ENCODE measurements at regions not wholly inside any gene's neighbourhood (a gene's known extent, or its start where the extent isn't known, plus 50 kb on each side); places are given as distances from the start of the nearest gene placed in this dataset.
"Not testable (repeated sequence)": the region's sequence is repeated elsewhere in the genome, so short reads cannot be mapped to it uniquely, and the experiment has no call there.

DNA sequence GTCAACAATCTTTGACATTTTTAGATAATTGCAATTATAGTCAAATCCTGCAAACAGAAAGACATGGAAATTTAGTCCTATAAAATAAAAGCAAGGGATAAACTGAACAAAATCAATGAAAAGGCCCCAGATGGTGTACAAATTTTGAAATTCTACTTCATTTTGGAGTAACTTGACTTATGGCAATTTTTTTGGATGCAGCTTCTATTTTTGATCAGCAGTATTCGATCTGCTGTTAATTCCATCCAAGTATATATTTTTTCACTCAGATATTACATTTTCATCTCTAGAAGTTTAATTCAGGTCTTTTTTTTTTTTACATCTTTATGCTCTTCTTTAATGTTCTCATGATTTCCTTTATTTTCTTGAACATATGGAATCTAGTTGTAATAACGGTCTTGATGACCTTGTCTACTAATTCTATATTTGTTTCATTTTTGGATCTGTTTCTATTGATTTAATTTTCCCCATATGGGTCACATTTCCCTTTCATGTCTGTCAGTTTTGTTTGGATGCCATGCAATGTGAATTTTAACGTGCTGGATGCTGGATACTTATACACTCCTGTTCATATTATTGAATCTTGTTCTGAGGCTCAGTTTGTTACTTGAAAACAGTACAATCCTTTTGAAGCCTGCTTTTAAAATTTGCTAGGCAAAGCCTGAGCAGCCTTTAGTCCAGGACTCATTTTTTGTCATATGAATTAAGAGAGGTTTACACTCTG, 164.3 kb upstream of the FAM3C start:
- no peak for DNase-seq

- no peak for DNase-seq
Observed at GRCh38 chr7:121558288-121558687, 162.2 kb upstream of the FAM3C start.

DNA sequence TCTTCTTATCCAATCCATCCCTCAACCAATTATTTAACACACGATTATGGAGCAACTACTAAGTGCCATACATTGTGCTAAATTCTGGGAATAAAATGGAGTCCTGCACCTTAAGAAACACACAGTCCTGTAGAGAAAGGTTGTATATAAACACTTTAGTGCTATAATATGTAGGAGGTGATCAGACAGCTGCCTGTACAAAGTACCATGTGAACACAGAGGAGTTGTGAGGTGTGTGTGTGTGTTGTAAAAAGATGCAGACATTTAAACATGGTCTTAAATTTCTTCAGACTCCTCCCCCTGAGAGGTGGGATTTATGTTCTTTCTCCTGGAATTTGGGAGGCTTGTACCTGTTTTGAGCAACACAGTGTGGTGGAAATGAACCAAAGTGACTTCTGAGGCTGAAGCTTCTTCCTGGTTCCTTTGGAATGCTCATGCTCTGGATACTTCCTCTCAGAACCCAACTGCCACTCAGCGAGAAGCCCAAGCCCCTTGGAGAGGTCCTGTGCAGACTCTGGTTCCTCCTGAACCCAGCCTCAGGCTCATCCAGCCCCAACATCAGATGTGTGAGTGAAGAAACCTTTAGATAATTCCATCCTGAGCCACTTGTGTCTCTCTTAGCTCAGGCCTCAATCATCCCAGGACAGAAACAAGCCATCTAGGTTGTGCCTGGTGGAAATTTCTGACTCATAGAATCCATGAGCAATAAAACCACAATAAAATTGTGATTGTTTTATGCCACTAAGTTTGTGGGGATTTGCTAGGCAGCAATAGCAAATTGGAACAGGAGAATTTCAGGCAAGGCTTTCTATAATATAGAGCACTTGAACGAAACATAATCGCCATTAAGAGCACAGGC, 161.2 kb upstream of the FAM3C start:
- no peak for DNase-seq

GRCh38 chr7:121555558-121555957, 159.4 kb upstream of the FAM3C start:
- no peak for DNase-seq

- DNase-seq = peak; percentile 80 to 83
Observed at GRCh38 chr7:121547544-121548092, 151.5 kb upstream of the FAM3C start.

DNA sequence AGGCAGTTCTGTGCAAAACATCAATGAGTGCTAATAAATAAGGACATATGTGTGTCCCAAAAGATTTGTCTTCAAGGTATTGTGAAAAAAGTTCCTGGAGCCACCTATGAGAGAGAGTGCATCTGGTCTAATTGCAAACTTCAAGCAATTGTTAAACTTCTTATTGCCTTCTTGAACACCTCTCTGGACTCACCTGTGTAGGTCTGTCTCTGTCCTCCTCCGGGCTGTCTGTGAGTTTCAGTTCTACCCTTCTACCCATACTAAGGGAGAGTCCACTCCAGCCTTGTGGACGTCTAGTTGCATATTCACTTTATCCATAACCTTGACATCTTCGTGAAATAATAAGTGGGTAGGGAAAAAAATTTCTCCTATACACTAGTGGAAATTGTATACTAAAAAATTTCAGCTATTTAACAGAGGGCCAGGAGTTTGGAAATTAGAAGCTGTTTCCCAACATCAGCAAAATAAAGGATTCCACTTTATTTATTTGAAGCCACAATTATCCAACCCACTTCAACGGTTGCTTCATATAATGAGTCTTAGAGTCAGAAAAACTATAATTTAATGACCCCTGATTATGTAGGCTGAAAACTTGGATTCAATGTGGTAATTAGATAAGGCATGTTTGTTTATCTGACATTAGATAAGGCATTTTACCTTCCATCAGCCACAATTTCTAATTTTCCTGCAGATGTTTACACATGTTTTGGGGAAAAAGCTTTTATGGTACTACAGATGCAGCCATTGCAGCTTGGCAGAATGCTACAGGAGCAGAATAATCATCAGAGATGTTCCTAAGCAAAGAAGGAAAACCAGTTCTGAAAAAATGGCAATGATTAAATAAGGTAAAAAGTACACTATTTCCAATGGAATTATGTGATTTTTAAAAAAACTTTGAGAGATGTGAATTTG, 150.8 kb upstream of the FAM3C start:
- DNase-seq = no peak

DNA sequence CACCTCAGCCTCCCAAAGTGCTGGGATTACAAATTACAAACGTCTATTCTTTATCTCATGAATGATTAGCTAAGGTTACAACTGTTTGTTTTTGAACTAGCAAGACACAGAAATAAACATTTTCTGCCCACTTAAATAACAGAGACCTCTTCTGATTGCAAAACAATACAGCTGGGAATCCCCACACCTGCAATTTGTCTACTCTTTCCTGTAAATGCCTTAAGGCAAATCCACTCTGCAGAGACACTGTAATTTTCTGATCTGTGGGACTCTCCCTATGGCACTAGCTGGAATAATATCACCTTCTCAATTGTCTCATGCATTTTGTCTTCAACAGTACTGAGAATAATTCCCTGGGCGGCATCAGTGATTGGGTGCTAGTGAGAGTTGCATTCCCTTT, 149.3 kb upstream of the FAM3C start:
- DNase-seq = no peak

DNA sequence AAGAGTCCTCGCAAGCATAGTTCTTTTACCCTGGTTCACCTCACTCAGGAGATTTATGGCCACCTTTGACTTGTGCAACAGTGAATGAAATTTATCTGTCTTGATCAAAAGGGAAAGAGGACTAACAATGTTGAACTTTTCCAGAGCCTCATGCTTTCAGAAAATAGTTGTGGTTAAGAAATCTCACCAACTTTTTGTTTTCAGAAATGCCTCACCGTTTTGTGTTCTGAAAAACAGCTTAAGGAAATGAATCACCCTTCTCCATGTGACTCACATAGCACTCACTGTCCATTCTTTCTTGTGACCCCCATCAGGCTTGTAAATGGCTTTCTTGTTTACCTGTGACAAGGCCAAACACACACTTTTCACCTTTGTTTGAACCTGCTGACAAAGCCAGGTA, 148.6 kb upstream of the FAM3C start:
- DNase-seq = no peak

- DNase-seq = no peak
Observed at GRCh38 chr7:121544238-121544637, 148.1 kb upstream of the FAM3C start.

DNA sequence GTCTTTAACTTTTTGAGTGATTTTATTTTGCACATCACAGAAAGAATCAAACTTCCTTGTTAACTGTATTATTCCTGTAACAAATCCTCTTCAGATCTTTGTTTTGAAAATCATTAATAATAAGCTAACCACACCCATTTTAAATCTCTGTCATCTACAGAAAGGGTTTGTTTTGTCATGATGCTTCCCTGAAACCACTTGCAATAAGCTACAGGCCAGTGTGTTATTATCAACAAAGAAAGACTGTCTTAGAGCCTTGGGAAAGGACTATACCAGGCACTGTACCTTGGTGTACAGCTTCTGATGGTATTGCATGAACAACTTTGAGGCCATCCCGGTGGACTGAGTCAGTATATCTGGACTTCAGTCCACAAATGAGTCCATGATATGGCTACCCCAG, 145.3 kb upstream of the FAM3C start:
- no peak for DNase-seq

DNA sequence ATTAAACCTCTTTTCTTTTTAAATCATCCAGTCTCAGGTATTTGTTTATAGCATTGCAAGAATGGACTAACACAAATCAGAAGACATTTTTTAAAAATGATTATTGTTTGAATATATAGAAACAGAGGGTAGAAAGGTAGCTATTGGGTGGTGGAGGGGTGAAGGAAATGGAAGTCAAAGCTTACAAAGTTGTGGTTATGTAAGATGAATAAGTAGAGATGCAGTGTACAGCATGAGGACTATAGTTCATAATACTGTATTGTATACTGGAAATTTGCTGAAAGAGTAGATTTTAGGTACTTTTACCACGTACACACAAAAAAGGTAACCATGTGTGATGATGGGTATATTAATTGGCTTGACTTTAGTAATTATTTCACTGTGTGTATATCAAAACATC, 144.0 kb upstream of the FAM3C start:
- DNase-seq = no peak

DNA sequence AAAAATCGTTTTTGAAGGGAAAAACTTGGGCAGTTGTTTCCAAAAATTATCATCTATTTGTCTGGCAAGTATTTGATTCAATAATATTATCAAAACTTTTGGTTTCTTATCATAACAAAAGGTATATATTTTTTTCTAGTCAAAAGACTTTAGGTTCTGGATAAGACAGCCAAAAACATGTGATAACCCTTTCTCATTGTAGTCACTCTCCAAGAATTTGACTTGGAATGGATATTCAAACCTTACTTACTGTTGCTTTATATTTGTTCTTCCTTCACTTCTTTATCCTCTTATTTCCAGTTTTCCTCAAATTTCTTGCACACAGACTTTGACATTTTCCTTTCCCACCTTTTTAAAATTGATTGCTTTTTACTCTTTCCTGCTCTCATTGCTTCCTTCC, 140.9 kb upstream of the FAM3C start:
- DNase-seq = no peak

DNA sequence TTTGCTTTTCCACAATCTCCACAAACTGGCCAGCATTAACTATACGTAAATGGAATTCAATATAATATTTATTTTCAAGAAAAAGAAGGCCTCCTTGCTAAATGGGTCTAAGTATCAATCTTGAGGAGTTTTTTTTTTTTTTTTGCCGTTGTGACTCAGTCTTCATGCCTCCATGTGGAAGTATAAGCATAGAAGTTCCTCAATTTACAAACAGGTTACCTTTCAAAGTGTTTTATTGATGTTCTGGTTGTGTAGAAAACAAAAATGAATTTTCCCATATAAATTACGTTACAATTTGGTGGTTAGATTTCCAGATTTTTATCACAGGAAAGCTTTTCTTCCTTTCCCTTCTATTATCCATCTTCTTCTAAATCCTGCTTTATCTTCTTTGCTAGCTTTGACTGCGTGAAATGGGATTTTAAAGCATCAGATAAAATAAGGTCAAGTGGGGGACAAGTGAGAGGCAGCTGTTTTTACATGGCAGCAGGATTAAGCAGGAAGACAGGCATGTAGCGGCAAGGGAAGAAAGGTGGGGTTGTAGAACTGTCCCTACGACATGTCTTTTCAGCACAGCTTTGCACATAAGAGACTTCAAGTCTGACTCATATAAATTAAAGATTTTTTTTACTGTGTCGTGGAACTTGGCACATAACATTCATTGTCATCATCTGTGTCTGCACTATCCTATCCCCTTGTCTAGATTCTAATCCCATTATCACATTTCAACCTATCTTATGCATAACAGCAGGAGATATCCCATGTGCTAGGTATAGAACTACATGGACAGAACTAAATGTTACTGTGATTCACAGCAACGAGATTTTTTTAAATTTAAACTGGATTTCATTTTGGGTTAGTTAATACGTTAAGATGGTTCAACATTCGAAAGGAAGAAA, 135.3 kb upstream of the FAM3C start:
- DNase-seq = no peak

GRCh38 chr7:121530227-121531174, 134.4 kb upstream of the FAM3C start:
- no peak for DNase-seq

DNA sequence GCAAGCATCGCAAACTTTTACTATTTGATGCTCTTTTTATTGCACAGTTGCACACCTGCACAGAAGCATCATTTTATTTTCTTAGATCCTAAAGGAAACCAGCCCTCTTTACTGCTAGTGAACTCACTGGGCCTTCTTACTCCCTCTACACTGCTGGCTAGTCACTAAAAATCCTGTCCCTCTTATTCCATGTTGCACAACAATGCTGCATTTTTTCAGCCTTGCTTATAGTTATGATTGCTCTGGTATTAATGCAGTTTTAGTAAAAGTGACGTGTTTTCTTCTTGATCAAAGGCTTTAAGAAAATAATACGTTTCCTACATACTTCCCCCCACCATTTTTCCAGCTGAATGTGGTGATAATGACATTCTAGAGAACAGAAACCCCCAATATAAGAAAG, 132.9 kb upstream of the FAM3C start:
- no peak for DNase-seq

- not testable (repeated sequence) for DNase-seq
Observed at GRCh38 chr7:121526210-121526609, 130.1 kb upstream of the FAM3C start.

DNA sequence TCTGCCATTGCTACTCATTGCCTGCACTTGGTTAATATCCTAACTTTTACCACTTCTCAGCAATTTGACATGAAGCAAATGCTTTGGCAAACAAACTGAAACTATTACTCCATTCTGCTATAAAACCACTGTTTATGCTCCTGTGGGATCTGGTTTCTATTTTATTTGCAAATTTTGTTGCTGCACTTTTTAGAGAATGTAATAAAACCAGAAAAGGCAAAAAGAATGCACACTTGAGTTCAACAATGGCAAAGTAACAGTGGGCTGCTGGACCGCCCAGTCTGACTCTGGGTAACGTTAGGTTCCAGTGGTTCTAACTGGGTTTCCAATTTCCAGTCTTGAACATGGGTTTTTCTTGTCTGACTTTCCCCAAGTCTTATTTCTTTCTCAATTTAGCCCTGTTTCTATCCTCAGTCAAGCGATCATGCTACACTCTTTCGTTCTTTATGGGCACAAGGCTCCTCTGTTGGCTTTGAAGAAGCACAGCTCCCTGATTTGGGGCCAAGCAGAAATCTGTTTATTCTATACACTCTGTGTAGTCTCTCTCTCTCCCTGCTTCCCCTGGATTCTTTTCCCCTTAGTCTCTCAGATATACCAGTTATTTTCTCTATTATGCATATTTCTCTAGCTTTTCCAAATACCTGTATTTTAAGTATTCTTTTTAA, 129.2 kb upstream of the FAM3C start:
- no peak for DNase-seq

DNA sequence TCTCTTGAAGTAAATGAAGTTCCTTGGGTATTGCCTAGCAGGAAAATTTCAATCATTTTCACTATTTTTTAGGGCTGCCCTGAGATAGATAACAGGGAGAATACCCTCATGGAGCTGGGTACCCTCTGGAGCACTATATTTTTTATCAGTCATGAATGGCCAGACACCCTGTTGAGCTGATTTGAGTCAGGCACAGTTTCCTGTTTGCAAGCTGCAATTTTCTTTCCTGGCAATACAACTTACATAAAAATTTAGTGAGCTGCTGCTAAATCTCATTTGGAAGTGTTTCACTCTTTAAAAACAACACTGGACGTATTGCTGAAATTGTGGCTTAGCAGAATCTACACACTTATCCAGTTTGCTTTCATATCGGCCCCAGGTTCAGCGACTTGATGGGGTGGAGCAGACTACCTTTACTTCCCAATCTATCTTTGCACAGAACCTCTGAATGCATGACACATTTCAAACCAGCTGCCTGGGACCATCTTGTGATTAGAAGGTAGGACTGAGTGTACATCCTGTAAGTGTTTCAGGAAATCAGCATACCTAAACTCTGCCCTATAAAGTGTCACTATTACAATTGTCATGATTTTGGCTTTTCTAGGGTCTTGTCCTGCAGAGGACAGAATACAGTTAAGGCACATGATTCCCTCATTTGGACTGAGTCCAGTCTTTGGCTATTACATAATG, 125.7 kb upstream of the FAM3C start:
- DNase-seq = no peak

DNA sequence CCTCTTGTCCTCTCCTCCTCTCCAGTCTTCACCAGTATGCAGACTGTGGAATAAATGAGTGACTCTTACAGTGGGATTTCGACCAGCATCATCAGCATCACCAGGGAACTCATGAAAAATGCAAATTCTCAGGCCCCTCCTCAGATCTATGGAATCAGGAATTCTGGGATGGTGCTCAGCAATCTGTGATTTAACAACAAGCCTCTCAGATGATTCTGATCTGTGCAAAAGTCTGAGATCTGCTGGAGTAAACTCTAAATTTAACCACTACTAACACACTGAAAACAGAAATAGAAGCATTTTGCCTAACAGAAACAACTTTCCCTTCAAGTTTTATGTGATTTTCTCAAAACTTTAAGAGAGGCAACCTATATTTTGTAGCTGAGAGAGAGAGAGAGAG, 124.8 kb upstream of the FAM3C start:
- no peak for DNase-seq

Measured in Kasumi-1 (cell line).